Stomach (tissue), 8 donors: ENCODE measurements at regions not wholly inside any gene's neighbourhood (a gene's known extent, or its start where the extent isn't known, plus 50 kb on each side); places are given as distances from the start of the nearest gene placed in this dataset.

Source experiments
- DNase-seq, 2 donors: peaks; one replicate each; pipeline versions ENCODE4 v3.0.0 to v3.0.0-alpha.2; 2013 to 2019
- H3K27ac ChIP-seq, 5 donors: fragments of 200-600 bp in 4 of 5; sonication (generic) in 4 of 5; one replicate each; pipeline ENCODE4 v1.5.1; 2013 to 2019; ENCODE audit warnings: mild to moderate bottlenecking in 1 of 5, moderate library complexity in 1 of 5
- H3K27me3 ChIP-seq, 3 donors: fragments of 200-600 bp; sonication (generic); one replicate each; pipeline ENCODE4 v1.5.1; 2017 to 2019; ENCODE audit warnings: mixed run types in 1 of 3
- H3K36me3 ChIP-seq, 4 donors: fragments of 200-600 bp; sonication (generic); 1 replicate in 3 of 4; 2 replicates in 1 of 4; pipeline ENCODE4 v1.5.1; 2016 to 2019
- H3K4me1 ChIP-seq, 4 donors: fragments of 200-600 bp; sonication (generic); one replicate each; pipeline ENCODE4 v1.5.1; 2016 to 2019
- H3K4me3 ChIP-seq, 4 donors: fragments of 200-600 bp; sonication (generic) in 3 of 4; one replicate each; pipeline ENCODE4 v1.5.1; 2016 to 2019; ENCODE audit warnings: mild to moderate bottlenecking in 1 of 4
- H3K9me3 ChIP-seq, 4 donors: fragments of 200-600 bp; sonication (generic); one replicate each; pipeline ENCODE4 v1.5.1; 2016 to 2019
- EP300 ChIP-seq: sonication (generic); formaldehyde crosslinking; IDR thresholded peaks from one replicate; pipeline ENCODE4 v1.6.1; 2017; ENCODE audit warnings: antibody characterized with exemption
- POLR2A ChIP-seq, 4 donors: fragments of 450-650 bp; IDR thresholded peaks; one replicate each; pipeline ENCODE4 v1.6.1; 2016; ENCODE audit warnings: antibody characterized with exemption in 4 of 4, control low read depth in 2 of 4, mild to moderate bottlenecking in 1 of 4, moderate library complexity in 1 of 4
- POLR2AphosphoS5 ChIP-seq, 3 donors: sonication (generic); formaldehyde crosslinking; IDR thresholded peaks; one replicate each; pipeline ENCODE4 v1.6.1; 2016; ENCODE audit warnings: antibody characterized with exemption in 3 of 3
- WGBS, 5 donors: extraction: QIAGEN DNeasy Blood & Tissue Kit in 3 of 5; methylation state at CpG; one replicate each; pipeline versions ENCODE4 v1.1.5 to v1.1.7; 2013 to 2018; 5-methylcytosine and 5-hydroxymethylcytosine counted together
- intact Hi-C: fragments of 100-400 bp; cut with DNase I; formaldehyde crosslinking; loops from one replicate; pipeline ENCODE4 v1.15.1; 2023; ENCODE audit warnings: low total_unique reads
- TF ChIP-seq, protein P1 (sequence below), 7 experiments: fragments of 450-650 bp in 4 of 7; fragments of 200-600 bp in 3 of 7; sonication (generic) in 3 of 7; IDR thresholded peaks; one replicate each; pipeline ENCODE4 v1.5.1; 2016 to 2019; ENCODE audit warnings: antibody characterized with exemption in 7 of 7, control low read depth in 2 of 7, mild to moderate bottlenecking in 1 of 7
- donor health status: healthy with polysubstance abuse.
- donor health status: Bipolar disorder and iron deficiency.
- donor health status: healthy.

DNA sequence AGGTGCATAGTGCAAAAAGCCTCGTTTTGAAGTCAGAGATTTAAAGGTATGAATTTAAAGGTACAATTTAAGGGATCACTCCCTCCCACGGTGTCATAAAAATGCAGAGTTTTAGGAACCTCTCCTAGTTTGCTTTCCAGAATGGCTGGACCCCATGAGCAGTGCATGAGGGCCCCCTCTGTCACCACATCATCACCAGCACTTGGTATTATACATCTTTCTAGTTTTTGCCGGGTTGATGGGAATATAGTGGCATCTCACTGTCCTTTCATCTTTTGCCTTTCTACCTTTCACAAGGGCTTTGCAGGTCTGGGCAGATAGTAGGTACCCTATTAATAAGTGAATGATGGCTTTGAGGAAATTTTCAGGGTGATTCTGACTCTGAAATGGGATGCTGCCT, 103.6 kb upstream of the AGBL1 start:
- WGBS, 5 donors, result 73 to 83% (median 79%) methylated on average over 3 of the region's 3 CpGs
- Histone ChIP-seq H3K4me1 (no peaks in the 10 kb centered on the region), H3K27me3 (no peaks in the 10 kb centered on the region), H3K27ac (no peak overlapping the region), H3K36me3 (no peaks in the 10 kb centered on the region), H3K9me3 (peaks cover 0 to 8% (median 4%) of the 10 kb centered on the region in 4 donors), H3K4me3 (no peak overlapping the region)
- TF ChIP-seq POLR2AphosphoS5 (IDR thresholded peaks at IDR 0.05) (no peak), EP300 (no peak), POLR2A (IDR thresholded peaks at IDR 0.05) (no peak)
- TF ChIP-seq, protein P1, sequence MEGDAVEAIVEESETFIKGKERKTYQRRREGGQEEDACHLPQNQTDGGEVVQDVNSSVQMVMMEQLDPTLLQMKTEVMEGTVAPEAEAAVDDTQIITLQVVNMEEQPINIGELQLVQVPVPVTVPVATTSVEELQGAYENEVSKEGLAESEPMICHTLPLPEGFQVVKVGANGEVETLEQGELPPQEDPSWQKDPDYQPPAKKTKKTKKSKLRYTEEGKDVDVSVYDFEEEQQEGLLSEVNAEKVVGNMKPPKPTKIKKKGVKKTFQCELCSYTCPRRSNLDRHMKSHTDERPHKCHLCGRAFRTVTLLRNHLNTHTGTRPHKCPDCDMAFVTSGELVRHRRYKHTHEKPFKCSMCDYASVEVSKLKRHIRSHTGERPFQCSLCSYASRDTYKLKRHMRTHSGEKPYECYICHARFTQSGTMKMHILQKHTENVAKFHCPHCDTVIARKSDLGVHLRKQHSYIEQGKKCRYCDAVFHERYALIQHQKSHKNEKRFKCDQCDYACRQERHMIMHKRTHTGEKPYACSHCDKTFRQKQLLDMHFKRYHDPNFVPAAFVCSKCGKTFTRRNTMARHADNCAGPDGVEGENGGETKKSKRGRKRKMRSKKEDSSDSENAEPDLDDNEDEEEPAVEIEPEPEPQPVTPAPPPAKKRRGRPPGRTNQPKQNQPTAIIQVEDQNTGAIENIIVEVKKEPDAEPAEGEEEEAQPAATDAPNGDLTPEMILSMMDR (IDR thresholded peaks at IDR 0.05), result no peak
- no peak for DNase-seq
- intact Hi-C loops, result no loop called here

DNA sequence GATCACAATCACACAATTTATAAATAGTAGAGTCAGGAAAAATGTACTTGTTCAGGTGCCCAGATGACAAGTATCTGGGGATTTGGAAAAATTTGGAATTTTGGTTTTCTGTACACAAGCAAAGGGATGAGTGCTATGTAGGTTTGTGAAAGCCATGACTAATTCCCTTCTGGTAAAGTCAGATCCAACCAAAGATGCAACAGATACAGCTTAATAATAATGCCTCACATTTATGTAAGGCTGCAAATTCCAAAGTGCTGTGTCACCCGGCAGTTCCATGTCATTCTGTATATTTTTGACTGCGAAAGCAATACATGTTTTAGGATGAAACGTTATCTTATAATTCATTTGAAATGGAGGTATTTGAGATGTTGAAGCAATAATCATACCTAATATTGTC, 102.7 kb upstream of the AGBL1 start:
- Histone ChIP-seq H3K4me1 (no peaks in the 10 kb centered on the region), H3K9me3 (peaks cover 0 to 8% (median 4%) of the 10 kb centered on the region in 4 donors), H3K27me3 (no peaks in the 10 kb centered on the region), H3K4me3 (no peak overlapping the region), H3K27ac (no peak overlapping the region), H3K36me3 (no peaks in the 10 kb centered on the region)
- DNase-seq, result no peak
- TF ChIP-seq POLR2A (IDR thresholded peaks at IDR 0.05), result no peak
- intact Hi-C loops, result no loop called here
- WGBS, 5 donors, result 59 to 89% (median 72%) methylated on average over 3 of the region's 3 CpGs

DNA sequence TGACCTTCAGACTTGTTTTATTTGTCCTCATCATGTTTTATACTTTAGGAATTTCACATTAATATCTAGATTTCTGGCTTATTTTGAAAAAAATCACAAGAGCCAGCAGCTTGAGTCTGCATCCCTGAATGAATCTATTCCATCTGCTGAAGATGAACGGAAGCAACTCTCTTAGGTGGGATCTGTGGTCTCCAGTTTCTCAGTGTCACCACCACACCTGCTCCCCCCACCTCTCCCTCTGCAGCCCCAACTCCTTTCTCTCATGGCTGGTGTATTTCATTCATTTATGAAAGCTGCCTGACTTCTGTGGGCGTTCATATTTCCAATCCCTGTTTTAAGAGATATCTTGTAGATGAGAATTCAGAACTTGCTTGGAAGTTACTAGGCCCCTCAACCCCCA, 102.1 kb upstream of the AGBL1 start:
- 79 to 97% (median 86%) methylated on average over 2 of the region's 2 CpGs for WGBS, 5 donors
- no peaks in the 10 kb centered on the region for H3K36me3 ChIP-seq
- H3K27me3 ChIP-seq, result no peaks in the 10 kb centered on the region
- peaks cover 0 to 8% (median 4%) of the 10 kb centered on the region in 4 donors for H3K9me3 ChIP-seq
- no peak for TF ChIP-seq POLR2AphosphoS5 (IDR thresholded peaks at IDR 0.05)
- no peak overlapping the region for H3K4me3 ChIP-seq
- intact Hi-C loops, result no loop called here
- H3K27ac ChIP-seq, result no peak overlapping the region
- H3K4me1 ChIP-seq, result no peaks in the 10 kb centered on the region
- DNase-seq, result no peak

DNA sequence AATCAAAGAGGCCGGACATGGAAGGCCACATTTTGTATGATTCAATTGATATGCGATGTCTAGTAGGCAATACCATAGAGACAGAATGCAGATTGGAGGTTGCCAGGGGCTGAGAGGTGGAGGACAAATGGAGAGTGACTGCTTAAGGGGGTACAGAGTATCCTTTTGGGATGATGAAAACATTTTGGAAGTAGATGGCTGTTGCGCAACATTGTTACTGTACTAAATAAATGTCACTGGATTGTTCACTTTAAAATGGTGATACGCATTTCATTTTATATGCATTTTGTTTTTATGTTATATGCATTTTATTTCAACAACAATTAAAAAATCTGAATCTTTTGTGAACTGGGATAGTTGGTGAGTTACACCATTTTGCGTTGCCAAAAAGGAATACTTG, 99.7 kb upstream of the AGBL1 start:
- Histone ChIP-seq H3K9me3 (peaks cover 0 to 8% (median 4%) of the 10 kb centered on the region in 4 donors), H3K27me3 (no peaks in the 10 kb centered on the region), H3K4me1 (no peaks in the 10 kb centered on the region), H3K27ac (no peak overlapping the region), H3K36me3 (no peaks in the 10 kb centered on the region), H3K4me3 (no peak overlapping the region)
- intact Hi-C loops, result no loop called here
- DNase-seq, result no peak
- WGBS, 5 donors, result 94 to 98% (median 97%) methylated on average over 5 of the region's 5 CpGs
- TF ChIP-seq, protein P1 (IDR thresholded peaks at IDR 0.05), result no peak
- TF ChIP-seq POLR2AphosphoS5 (IDR thresholded peaks at IDR 0.05) (no peak), EP300 (no peak), POLR2A (IDR thresholded peaks at IDR 0.05) (no peak)

DNA sequence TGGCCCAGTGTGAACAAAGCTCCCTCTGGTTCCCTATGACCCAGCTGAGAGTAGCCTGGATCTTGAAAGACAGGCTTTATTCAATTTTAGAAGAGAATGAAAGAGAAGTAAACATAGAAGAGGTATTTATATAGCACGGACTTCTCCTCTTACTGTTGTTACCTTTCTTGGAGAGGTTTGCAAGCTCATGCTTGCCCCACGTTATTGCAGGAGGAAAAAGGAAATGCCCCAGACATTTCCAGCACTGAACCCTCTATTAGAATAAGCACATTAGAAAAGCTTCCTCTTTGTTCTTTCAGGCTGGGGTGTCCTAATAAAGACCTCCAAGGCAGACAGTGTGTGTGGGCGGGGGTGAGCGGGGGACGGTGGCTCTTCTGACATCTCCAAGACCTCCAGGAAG, 98.7 kb upstream of the AGBL1 start:
- Histone ChIP-seq H3K4me1 (no peaks in the 10 kb centered on the region), H3K4me3 (no peak overlapping the region), H3K27me3 (no peaks in the 10 kb centered on the region), H3K9me3 (peaks cover 0 to 7% (median 3%) of the 10 kb centered on the region in 4 donors), H3K27ac (no peak overlapping the region), H3K36me3 (no peaks in the 10 kb centered on the region)
- intact Hi-C loops, result no loop called here
- TF ChIP-seq EP300 (no peak), POLR2AphosphoS5 (IDR thresholded peaks at IDR 0.05) (no peak), POLR2A (IDR thresholded peaks at IDR 0.05) (no peak)
- TF ChIP-seq, protein P1 (IDR thresholded peaks at IDR 0.05), result no peak
- DNase-seq, result no peak
- WGBS, 5 donors, result 73 to 84% (median 82%) methylated on average over 5 of the region's 5 CpGs
